ENCODE measurements at regions not wholly inside any gene's neighbourhood (a gene's known extent, or its start where the extent isn't known, plus 50 kb on each side); places are given as distances from the start of the nearest gene placed in this dataset.
A peak's percentile ranks its signal among the peaks of the same experiment; 100 is the strongest.

DNA sequence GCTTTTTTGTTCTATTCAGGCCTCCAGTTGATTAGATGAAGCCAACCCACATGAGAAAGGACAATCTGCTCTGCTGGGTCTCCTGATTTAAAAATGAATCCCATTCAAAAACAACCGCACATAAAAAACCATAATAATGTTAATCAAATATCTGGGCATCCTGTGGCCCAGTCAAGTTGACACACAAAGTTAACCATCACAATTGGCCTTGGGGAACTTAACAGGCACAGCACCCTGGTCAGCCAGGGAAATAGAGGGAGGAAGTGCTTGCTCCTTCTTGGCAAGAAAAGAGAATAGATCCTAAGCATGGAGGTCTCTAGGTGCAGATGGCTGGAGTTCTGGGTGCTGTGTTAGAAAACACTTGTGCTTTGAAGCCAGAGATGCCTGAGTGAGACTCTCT is 109.6 kb upstream of the OLIG2 start:
- DNase-seq, result no peak
- H3K4me3 ChIP-seq, result no peak overlapping the region
- H3K27ac ChIP-seq, result no peak overlapping the region
- intact Hi-C loops (cut with DNase I; ENCODE audit: low total_unique reads), result no loop called here
- TF ChIP-seq, protein P1, sequence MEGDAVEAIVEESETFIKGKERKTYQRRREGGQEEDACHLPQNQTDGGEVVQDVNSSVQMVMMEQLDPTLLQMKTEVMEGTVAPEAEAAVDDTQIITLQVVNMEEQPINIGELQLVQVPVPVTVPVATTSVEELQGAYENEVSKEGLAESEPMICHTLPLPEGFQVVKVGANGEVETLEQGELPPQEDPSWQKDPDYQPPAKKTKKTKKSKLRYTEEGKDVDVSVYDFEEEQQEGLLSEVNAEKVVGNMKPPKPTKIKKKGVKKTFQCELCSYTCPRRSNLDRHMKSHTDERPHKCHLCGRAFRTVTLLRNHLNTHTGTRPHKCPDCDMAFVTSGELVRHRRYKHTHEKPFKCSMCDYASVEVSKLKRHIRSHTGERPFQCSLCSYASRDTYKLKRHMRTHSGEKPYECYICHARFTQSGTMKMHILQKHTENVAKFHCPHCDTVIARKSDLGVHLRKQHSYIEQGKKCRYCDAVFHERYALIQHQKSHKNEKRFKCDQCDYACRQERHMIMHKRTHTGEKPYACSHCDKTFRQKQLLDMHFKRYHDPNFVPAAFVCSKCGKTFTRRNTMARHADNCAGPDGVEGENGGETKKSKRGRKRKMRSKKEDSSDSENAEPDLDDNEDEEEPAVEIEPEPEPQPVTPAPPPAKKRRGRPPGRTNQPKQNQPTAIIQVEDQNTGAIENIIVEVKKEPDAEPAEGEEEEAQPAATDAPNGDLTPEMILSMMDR (IDR thresholded peaks at IDR 0.05), result no peak
- no peaks in the 10 kb centered on the region for H3K27me3 ChIP-seq
- H3K4me1 ChIP-seq, result peaks cover 0 to 13% (median 0%) of the 10 kb centered on the region in 4 donors
- H3K36me3 ChIP-seq, result no peaks in the 10 kb centered on the region
- no peaks in the 10 kb centered on the region for H3K9me3 ChIP-seq

DNA sequence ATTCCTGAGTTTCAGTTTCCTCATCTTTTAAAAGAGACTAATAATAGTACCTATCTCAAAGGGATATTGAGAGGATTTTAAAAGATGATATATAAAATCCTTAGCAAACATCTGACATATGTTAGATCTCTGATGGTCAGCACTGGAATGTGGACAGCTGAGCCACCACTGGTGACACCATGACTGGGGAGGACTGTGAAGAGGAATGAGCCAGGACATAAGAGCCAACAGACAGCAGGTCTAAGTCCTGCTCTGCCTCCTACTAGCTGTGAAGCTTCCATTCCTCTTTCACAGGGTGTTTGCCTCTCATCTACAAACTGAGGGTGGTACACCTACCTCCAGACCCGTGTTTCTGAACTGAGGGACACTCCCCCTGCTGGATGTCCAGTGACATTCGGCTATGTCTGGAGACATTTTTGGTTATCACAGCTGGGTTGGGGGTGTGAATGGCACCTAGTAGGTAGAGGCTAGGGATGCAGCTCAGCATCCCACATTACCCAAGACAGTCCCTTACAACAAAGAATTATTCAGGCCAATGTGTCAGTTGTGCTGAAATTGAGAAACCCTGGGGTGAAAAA is 109.1 kb upstream of the OLIG2 start:
- intact Hi-C loops (cut with DNase I; ENCODE audit: low total_unique reads), result no loop called here
- TF ChIP-seq, protein P1 (IDR thresholded peaks at IDR 0.05), result no peak

DNA sequence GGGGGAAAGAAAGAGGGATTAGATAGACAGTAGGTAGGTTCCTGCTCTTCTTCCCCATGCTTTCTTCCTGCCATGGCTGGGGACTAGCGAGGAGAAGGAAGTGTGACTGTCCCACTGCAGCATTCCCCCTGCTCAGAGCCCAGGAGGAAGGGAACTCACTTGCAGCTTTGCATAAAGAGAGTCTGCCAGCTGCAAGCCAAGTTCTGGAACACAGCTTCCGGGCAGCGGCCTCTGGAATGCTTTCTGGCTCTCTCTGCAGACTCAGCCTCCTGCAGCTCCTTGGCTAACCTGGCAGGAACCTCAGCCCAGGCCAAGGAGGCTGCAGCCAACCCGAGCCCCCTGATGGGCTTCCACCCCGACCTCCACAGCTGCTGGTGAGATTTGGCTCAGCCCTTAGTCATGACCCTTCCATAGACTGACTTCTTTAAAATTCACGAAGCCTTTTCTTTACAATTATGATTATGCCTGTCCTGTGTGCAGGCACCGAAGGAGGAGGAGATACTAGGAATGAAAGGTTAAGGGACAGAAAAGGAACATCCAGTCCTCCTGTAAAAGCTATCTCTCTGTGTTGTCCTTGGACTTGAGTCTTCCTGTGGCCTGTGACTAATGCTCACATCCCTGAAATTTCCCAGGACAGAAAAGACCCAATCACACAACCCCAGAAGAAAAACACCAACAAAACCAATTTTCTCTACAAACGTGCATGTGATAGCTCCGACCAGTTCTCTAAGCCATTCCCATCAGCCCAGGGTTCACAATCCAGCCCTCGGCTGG is 108.2 kb upstream of the OLIG2 start:
- Histone ChIP-seq H3K4me1 (peaks cover 0 to 13% (median 0%) of the 10 kb centered on the region in 4 donors), H3K9me3 (no peaks in the 10 kb centered on the region), H3K4me3 (no peak overlapping the region), H3K27me3 (no peaks in the 10 kb centered on the region), H3K27ac (no peak overlapping the region), H3K36me3 (no peaks in the 10 kb centered on the region)
- TF ChIP-seq, protein P1 (IDR thresholded peaks at IDR 0.05), result no peak
- intact Hi-C loops (cut with DNase I; ENCODE audit: low total_unique reads), result no loop called here
- DNase-seq, result peak in 1 of 2 donors; percentile 48

More for the DNA sequence above, 109.1 kb upstream of the OLIG2 start:
- no peaks in the 10 kb centered on the region for H3K36me3 ChIP-seq
- H3K9me3 ChIP-seq, result no peaks in the 10 kb centered on the region
- H3K27ac ChIP-seq, result no peak overlapping the region
- no peak overlapping the region for H3K4me3 ChIP-seq
- no peaks in the 10 kb centered on the region for H3K27me3 ChIP-seq
- DNase-seq, result no peak
- peaks cover 0 to 13% (median 0%) of the 10 kb centered on the region in 4 donors for H3K4me1 ChIP-seq

DNA sequence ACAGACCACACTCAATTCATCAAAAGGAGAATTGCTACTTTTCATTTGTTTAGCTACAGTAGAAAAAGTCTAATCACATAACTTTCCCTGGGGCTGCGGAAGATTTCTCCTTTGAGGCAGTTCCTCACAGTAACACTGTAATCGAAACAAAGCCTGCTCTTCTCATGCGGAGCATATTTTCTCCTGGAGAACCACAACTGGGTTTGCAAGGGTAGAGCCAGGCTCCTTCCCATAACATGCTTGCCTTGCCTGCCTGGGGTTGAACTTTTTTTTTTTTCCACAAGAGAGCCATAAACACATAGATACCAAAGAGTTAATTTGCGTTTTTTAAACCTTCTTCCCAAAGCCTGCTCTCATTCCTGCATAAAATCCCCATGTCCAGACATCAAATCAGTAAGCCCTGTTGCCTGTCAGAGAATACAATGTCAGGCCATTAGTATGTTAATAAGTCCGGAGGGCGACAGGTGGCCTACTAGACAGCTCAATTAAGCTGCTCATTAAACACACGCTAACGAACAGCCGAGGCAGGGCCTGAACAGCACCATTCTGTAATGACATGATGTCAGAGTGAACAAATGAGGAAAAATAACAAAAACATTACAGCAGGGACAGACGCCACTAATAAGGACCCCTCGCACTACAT is 107.1 kb upstream of the OLIG2 start:
- peaks cover 0 to 13% (median 0%) of the 10 kb centered on the region in 4 donors for H3K4me1 ChIP-seq
- no peak for DNase-seq
- H3K27me3 ChIP-seq, result no peaks in the 10 kb centered on the region
- TF ChIP-seq, protein P1 (IDR thresholded peaks at IDR 0.05), result no peak
- H3K9me3 ChIP-seq, result no peaks in the 10 kb centered on the region
- no peak overlapping the region for H3K4me3 ChIP-seq
- H3K36me3 ChIP-seq, result no peaks in the 10 kb centered on the region
- intact Hi-C loops (cut with DNase I; ENCODE audit: low total_unique reads), result no loop called here
- H3K27ac ChIP-seq, result no peak overlapping the region

DNA sequence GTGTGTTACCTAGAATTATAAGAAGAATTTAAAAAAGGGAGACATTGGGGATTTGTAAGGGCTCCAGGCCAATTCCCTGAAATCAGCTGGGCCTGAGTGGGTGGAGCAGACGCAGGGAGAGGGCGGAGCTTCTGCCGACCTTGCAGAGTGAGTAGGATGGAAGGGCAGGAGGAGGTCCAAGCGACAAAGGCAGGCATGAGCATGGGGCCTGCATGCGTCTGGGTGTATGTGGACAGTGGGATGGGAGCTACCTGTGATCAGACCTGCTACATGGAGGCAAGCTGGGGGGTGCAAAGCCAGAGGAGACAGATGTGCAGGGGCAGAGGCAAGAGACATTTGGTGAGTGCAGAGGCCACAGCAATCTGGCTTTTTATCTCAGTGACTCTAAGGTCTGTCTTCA is 105.3 kb upstream of the OLIG2 start:
- no peak for DNase-seq
- no peaks in the 10 kb centered on the region for H3K27me3 ChIP-seq
- peaks cover 0 to 13% (median 0%) of the 10 kb centered on the region in 4 donors for H3K4me1 ChIP-seq
- intact Hi-C loops (cut with DNase I; ENCODE audit: low total_unique reads), result no loop called here
- TF ChIP-seq, protein P1 (IDR thresholded peaks at IDR 0.05), result no peak
- H3K9me3 ChIP-seq, result peaks cover 0 to 9% (median 0%) of the 10 kb centered on the region in 3 donors
- H3K4me3 ChIP-seq, result no peak overlapping the region
- H3K27ac ChIP-seq, result no peak overlapping the region
- H3K36me3 ChIP-seq, result no peaks in the 10 kb centered on the region
